Mesothelial cell of epicardium (in vitro differentiated cells): ENCODE measurements at regions not wholly inside any gene's neighbourhood (a gene's known extent, or its start where the extent isn't known, plus 50 kb on each side); places are given as distances from the start of the nearest gene placed in this dataset.

Source experiments
- DNase-seq, 2 experiments: peaks; one replicate each; pipeline ENCODE4 v3.0.0; 2021; ENCODE audit warnings: low spot score in 2 of 2; ENCODE audit not compliant: unreplicated experiment in 2 of 2
- H3K27ac Mint-ChIP-seq: 2 replicates; pipeline ENCODE4 v1.8.0; 2021; ENCODE audit warnings: mixed read lengths
- H3K27me3 Mint-ChIP-seq: 2 replicates; pipeline ENCODE4 v1.8.0; 2021; ENCODE audit warnings: low read depth, mixed read lengths
- H3K36me3 Mint-ChIP-seq: 2 replicates; pipeline ENCODE4 v1.8.0; 2021; ENCODE audit warnings: mixed read lengths
- H3K4me1 Mint-ChIP-seq: 2 replicates; pipeline ENCODE4 v1.8.0; 2021; ENCODE audit warnings: mixed read lengths
- H3K4me3 Mint-ChIP-seq: 2 replicates; pipeline ENCODE4 v1.8.0; 2021; ENCODE audit warnings: mild to moderate bottlenecking, moderate library complexity, mixed read lengths
- H3K9me3 Mint-ChIP-seq: 2 replicates; pipeline ENCODE4 v1.8.0; 2021; ENCODE audit warnings: mixed read lengths
- CTCF ChIP-seq: fragments of 200-600 bp; sonication (generic); IDR thresholded peaks from one replicate; pipeline ENCODE4 v1.5.0; 2021; ENCODE audit warnings: antibody characterized with exemption; ENCODE audit not compliant: unreplicated experiment

GRCh38 chr13:68046903-68047302, 816.8 kb upstream of the PCDH9 start:
- H3K36me3 Mint-ChIP-seq, result no peaks in the 10 kb centered on the region
- no peak overlapping the region for H3K27ac Mint-ChIP-seq
- H3K4me3 Mint-ChIP-seq, result no peak overlapping the region
- no peak for DNase-seq
- no peaks in the 10 kb centered on the region for H3K9me3 Mint-ChIP-seq
- TF ChIP-seq CTCF, result no peak
- no peaks in the 10 kb centered on the region for H3K27me3 Mint-ChIP-seq
- peaks cover 12% of the 10 kb centered on the region for H3K4me1 Mint-ChIP-seq

GRCh38 chr13:68030152-68030809, 800.1 kb upstream of the PCDH9 start:
- no peak for TF ChIP-seq CTCF
- no peaks in the 10 kb centered on the region for H3K27me3 Mint-ChIP-seq
- DNase-seq, result no peak
- H3K4me3 Mint-ChIP-seq, result no peak overlapping the region
- no peaks in the 10 kb centered on the region for H3K9me3 Mint-ChIP-seq
- no peaks in the 10 kb centered on the region for H3K36me3 Mint-ChIP-seq
- H3K4me1 Mint-ChIP-seq, result peaks cover 8% of the 10 kb centered on the region
- H3K27ac Mint-ChIP-seq, result no peak overlapping the region

- no peak for TF ChIP-seq CTCF
- no peaks in the 10 kb centered on the region for H3K27me3 Mint-ChIP-seq
- no peak overlapping the region for H3K27ac Mint-ChIP-seq
- peaks cover 8% of the 10 kb centered on the region for H3K4me1 Mint-ChIP-seq
- DNase-seq, result no peak
- H3K4me3 Mint-ChIP-seq, result no peak overlapping the region
- H3K9me3 Mint-ChIP-seq, result peaks cover 7% of the 10 kb centered on the region
- no peaks in the 10 kb centered on the region for H3K36me3 Mint-ChIP-seq
Observed at GRCh38 chr13:68028701-68029100, 798.6 kb upstream of the PCDH9 start.

GRCh38 chr13:68027306-68027705, 797.2 kb upstream of the PCDH9 start:
- Mint-ChIP-seq H3K36me3 (no peaks in the 10 kb centered on the region), H3K27ac (no peak overlapping the region), H3K4me1 (peaks cover 8% of the 10 kb centered on the region), H3K4me3 (no peak overlapping the region), H3K27me3 (no peaks in the 10 kb centered on the region), H3K9me3 (peaks cover 10% of the 10 kb centered on the region)
- no peak for DNase-seq
- TF ChIP-seq CTCF, result no peak

GRCh38 chr13:68026077-68026476, 795.9 kb upstream of the PCDH9 start:
- Mint-ChIP-seq H3K9me3 (peaks cover 19% of the 10 kb centered on the region), H3K27ac (no peak overlapping the region), H3K4me1 (peaks cover 8% of the 10 kb centered on the region), H3K4me3 (no peak overlapping the region), H3K36me3 (peaks cover 2% of the 10 kb centered on the region), H3K27me3 (no peaks in the 10 kb centered on the region)
- DNase-seq, result no peak
- no peak for TF ChIP-seq CTCF

- Mint-ChIP-seq H3K27ac (no peak overlapping the region), H3K4me3 (no peak overlapping the region), H3K9me3 (peaks cover 23% of the 10 kb centered on the region), H3K4me1 (peaks cover 8% of the 10 kb centered on the region), H3K27me3 (no peaks in the 10 kb centered on the region), H3K36me3 (peaks cover 2% of the 10 kb centered on the region)
- TF ChIP-seq CTCF, result no peak
- DNase-seq, result no peak
Observed at GRCh38 chr13:68025604-68026003, 795.5 kb upstream of the PCDH9 start.
